CD4-positive, CD25-positive, alpha-beta regulatory T cell (primary cell): ENCODE measurements at regions not wholly inside any gene's neighbourhood (a gene's known extent, or its start where the extent isn't known, plus 50 kb on each side); places are given as distances from the start of the nearest gene placed in this dataset.
A peak's percentile ranks its signal among the peaks of the same experiment; 100 is the strongest.

Experiments used
- ATAC-seq, 2 donors: fragments of 150-1000 bp; cut with Tn5 transposase; one replicate each; pipeline ENCODE4 v1.10.0; 2021; ENCODE audit warnings: low read depth in 2 of 2, moderate number of reproducible peaks in 2 of 2, moderate library complexity in 1 of 2
- DNase-seq, 3 donors: peaks; one replicate each; pipeline versions ENCODE4 v3.0.0 to v3.0.0-alpha.2; 2012 to 2022; ENCODE audit warnings: mixed read lengths in 1 of 3
- H3K27ac ChIP-seq: one replicate; pipeline ENCODE4 v1.7.0; 2013; ENCODE audit warnings: mild to moderate bottlenecking, low read length; ENCODE audit not compliant: insufficient read depth, poor library complexity, severe bottlenecking
- H3K27me3 ChIP-seq: one replicate; pipeline ENCODE4 v1.7.0; 2013; ENCODE audit warnings: low read length; ENCODE audit not compliant: control insufficient read depth, insufficient read depth
- H3K36me3 ChIP-seq: one replicate; pipeline ENCODE4 v1.7.0; 2013; ENCODE audit warnings: mild to moderate bottlenecking, low read length, moderate library complexity; ENCODE audit not compliant: control insufficient read depth, insufficient read depth
- H3K4me1 ChIP-seq: 2 replicates; pipeline ENCODE4 v1.7.0; 2013; ENCODE audit warnings: mild to moderate bottlenecking, low read length; ENCODE audit not compliant: insufficient read depth, control insufficient read depth, poor library complexity, severe bottlenecking
- H3K4me3 ChIP-seq: one replicate; pipeline ENCODE4 v1.7.0; 2013; ENCODE audit warnings: low read depth, mild to moderate bottlenecking, low read length, moderate library complexity
- H3K9me3 ChIP-seq, 2 experiments: 1 replicate in 1 of 2; 2 replicates in 1 of 2; pipeline ENCODE4 v1.7.0; 2013; ENCODE audit warnings: low read length in 2 of 2, mild to moderate bottlenecking in 1 of 2, moderate library complexity in 1 of 2; ENCODE audit not compliant: control insufficient read depth in 2 of 2
- H3K27ac Mint-ChIP-seq, 3 donors: one replicate each; pipeline ENCODE4 v1.8.0; 2020 to 2022; ENCODE audit warnings: mild to moderate bottlenecking in 3 of 3, mixed read lengths in 3 of 3, moderate library complexity in 2 of 3
- H3K27me3 Mint-ChIP-seq: one replicate; pipeline ENCODE4 v1.8.0; 2022; ENCODE audit warnings: mild to moderate bottlenecking, mixed read lengths
- H3K36me3 Mint-ChIP-seq: one replicate; pipeline ENCODE4 v1.8.0; 2020; ENCODE audit warnings: mixed read lengths
- H3K4me1 Mint-ChIP-seq, 4 donors: one replicate each; pipeline ENCODE4 v1.8.0; 2020 to 2022; ENCODE audit warnings: mixed read lengths in 4 of 4, mild to moderate bottlenecking in 1 of 4
- H3K4me3 Mint-ChIP-seq, 4 donors: one replicate each; pipeline ENCODE4 v1.8.0; 2020 to 2022; ENCODE audit warnings: mild to moderate bottlenecking in 4 of 4, mixed read lengths in 4 of 4, moderate library complexity in 3 of 4
- H3K9me3 Mint-ChIP-seq, 7 donors: one replicate each; pipeline ENCODE4 v1.8.0; 2020 to 2022; ENCODE audit warnings: mixed read lengths in 7 of 7, mild to moderate bottlenecking in 3 of 7, moderate library complexity in 2 of 7

- no peak overlapping the region for H3K4me3 ChIP-seq
- H3K9me3 ChIP-seq: no peaks in the 10 kb centered on the region
- H3K36me3 Mint-ChIP-seq: peaks cover 68% of the 10 kb centered on the region
- peaks cover 0 to 16% (median under 1%) of the 10 kb centered on the region in 4 donors for H3K4me1 Mint-ChIP-seq
- H3K27ac ChIP-seq: no peak overlapping the region
- H3K27me3 Mint-ChIP-seq: no peaks in the 10 kb centered on the region
- H3K36me3 ChIP-seq: peaks cover 67% of the 10 kb centered on the region
- no peak for DNase-seq
- no peak for ATAC-seq
- H3K27ac Mint-ChIP-seq: no peak overlapping the region
- no peaks in the 10 kb centered on the region for H3K27me3 ChIP-seq
- H3K9me3 Mint-ChIP-seq: peaks cover 0 to 1% (median 0%) of the 10 kb centered on the region in 7 donors
- H3K4me3 Mint-ChIP-seq: no peak overlapping the region
- no peaks in the 10 kb centered on the region for H3K4me1 ChIP-seq
Observed at GRCh38 chr22:26732284-26732683, 74.9 kb downstream of the MIAT start.

- no peak overlapping the region for H3K4me3 Mint-ChIP-seq
- Histone ChIP-seq H3K9me3 (no peaks in the 10 kb centered on the region), H3K4me1 (no peaks in the 10 kb centered on the region), H3K27ac (no peak overlapping the region), H3K36me3 (peaks cover 63% of the 10 kb centered on the region), H3K27me3 (no peaks in the 10 kb centered on the region), H3K4me3 (no peak overlapping the region)
- H3K27ac Mint-ChIP-seq: peak overlapping the region in 1 of 3 donors; percentile 58
- DNase-seq (no peak), ATAC-seq (no peak)
- peaks cover 0 to 14% (median 1%) of the 10 kb centered on the region in 4 donors for H3K4me1 Mint-ChIP-seq
- H3K36me3 Mint-ChIP-seq: peaks cover 65% of the 10 kb centered on the region
- H3K27me3 Mint-ChIP-seq: no peaks in the 10 kb centered on the region
- H3K9me3 Mint-ChIP-seq: peaks cover 0 to 1% (median 0%) of the 10 kb centered on the region in 7 donors
Observed at GRCh38 chr22:26734339-26735018, 77.1 kb downstream of the MIAT start.

GRCh38 chr22:26735019-26735409, 77.6 kb downstream of the MIAT start:
- ATAC-seq (no peak), DNase-seq (no peak)
- H3K4me3 Mint-ChIP-seq: no peak overlapping the region
- H3K36me3 ChIP-seq: peaks cover 62% of the 10 kb centered on the region
- H3K9me3 ChIP-seq: no peaks in the 10 kb centered on the region
- peaks cover 62% of the 10 kb centered on the region for H3K36me3 Mint-ChIP-seq
- H3K4me1 ChIP-seq: no peaks in the 10 kb centered on the region
- peaks cover 0 to 10% (median 1%) of the 10 kb centered on the region in 4 donors for H3K4me1 Mint-ChIP-seq
- no peaks in the 10 kb centered on the region for H3K27me3 Mint-ChIP-seq
- H3K27ac Mint-ChIP-seq: peak overlapping the region in 1 of 3 donors; percentile 23
- no peaks in the 10 kb centered on the region for H3K27me3 ChIP-seq
- H3K4me3 ChIP-seq: no peak overlapping the region
- peaks cover 0 to 1% (median 0%) of the 10 kb centered on the region in 7 donors for H3K9me3 Mint-ChIP-seq
- no peak overlapping the region for H3K27ac ChIP-seq

GRCh38 chr22:26737262-26737661, 79.9 kb downstream of the MIAT start:
- H3K36me3 ChIP-seq: peaks cover 54% of the 10 kb centered on the region
- DNase-seq (no peak), ATAC-seq (no peak)
- no peaks in the 10 kb centered on the region for H3K4me1 ChIP-seq
- Mint-ChIP-seq H3K36me3 (peaks cover 59% of the 10 kb centered on the region), H3K9me3 (peaks cover 0 to 2% (median 0%) of the 10 kb centered on the region in 7 donors), H3K27me3 (no peaks in the 10 kb centered on the region), H3K4me1 (peaks cover 0 to 7% (median 4%) of the 10 kb centered on the region in 4 donors), H3K4me3 (no peak overlapping the region), H3K27ac (peak overlapping the region in 1 of 3 donors; percentile 28)
- no peak overlapping the region for H3K27ac ChIP-seq
- H3K4me3 ChIP-seq: no peak overlapping the region
- no peaks in the 10 kb centered on the region for H3K9me3 ChIP-seq
- no peaks in the 10 kb centered on the region for H3K27me3 ChIP-seq

GRCh38 chr22:26740253-26740652, 82.9 kb downstream of the MIAT start:
- no peaks in the 10 kb centered on the region for H3K27me3 Mint-ChIP-seq
- Histone ChIP-seq H3K27me3 (no peaks in the 10 kb centered on the region), H3K9me3 (no peaks in the 10 kb centered on the region), H3K27ac (no peak overlapping the region), H3K4me1 (no peaks in the 10 kb centered on the region), H3K4me3 (no peak overlapping the region), H3K36me3 (peaks cover 40% of the 10 kb centered on the region)
- DNase-seq (no peak), ATAC-seq (no peak)
- peaks cover 0 to 2% (median 0%) of the 10 kb centered on the region in 7 donors for H3K9me3 Mint-ChIP-seq
- peaks cover 0 to 9% (median 5%) of the 10 kb centered on the region in 4 donors for H3K4me1 Mint-ChIP-seq
- H3K27ac Mint-ChIP-seq: peak overlapping the region in 1 of 3 donors; percentile 58
- H3K4me3 Mint-ChIP-seq: no peak overlapping the region
- H3K36me3 Mint-ChIP-seq: peaks cover 50% of the 10 kb centered on the region

GRCh38 chr22:26743149-26743548, 85.8 kb downstream of the MIAT start:
- ATAC-seq (no peak), DNase-seq (no peak)
- H3K9me3 ChIP-seq: no peaks in the 10 kb centered on the region
- Mint-ChIP-seq H3K4me1 (peaks cover 0 to 16% (median 12%) of the 10 kb centered on the region in 4 donors), H3K27me3 (no peaks in the 10 kb centered on the region), H3K36me3 (peaks cover 44% of the 10 kb centered on the region), H3K4me3 (no peak overlapping the region), H3K9me3 (peaks cover 0 to 2% (median 0%) of the 10 kb centered on the region in 7 donors), H3K27ac (no peak overlapping the region)
- H3K4me3 ChIP-seq: no peak overlapping the region
- H3K27me3 ChIP-seq: no peaks in the 10 kb centered on the region
- no peaks in the 10 kb centered on the region for H3K4me1 ChIP-seq
- H3K36me3 ChIP-seq: peaks cover 29% of the 10 kb centered on the region
- H3K27ac ChIP-seq: no peak overlapping the region

- Histone ChIP-seq H3K27ac (no peak overlapping the region), H3K9me3 (no peaks in the 10 kb centered on the region), H3K27me3 (no peaks in the 10 kb centered on the region), H3K4me3 (no peak overlapping the region), H3K36me3 (peaks cover 20% of the 10 kb centered on the region), H3K4me1 (no peaks in the 10 kb centered on the region)
- H3K9me3 Mint-ChIP-seq: peaks cover 0 to 2% (median 0%) of the 10 kb centered on the region in 7 donors
- no peak overlapping the region for H3K4me3 Mint-ChIP-seq
- H3K36me3 Mint-ChIP-seq: peaks cover 46% of the 10 kb centered on the region
- no peaks in the 10 kb centered on the region for H3K27me3 Mint-ChIP-seq
- no peak for ATAC-seq
- H3K27ac Mint-ChIP-seq: peak overlapping the region in 1 of 3 donors; percentile 53
- peaks cover 0 to 15% (median 12%) of the 10 kb centered on the region in 4 donors for H3K4me1 Mint-ChIP-seq
- no peak for DNase-seq
Observed at GRCh38 chr22:26744892-26745808, 87.8 kb downstream of the MIAT start.
